A549 (cell line): ENCODE measurements at regions not wholly inside any gene's neighbourhood (a gene's known extent, or its start where the extent isn't known, plus 50 kb on each side); places are given as distances from the start of the nearest gene placed in this dataset.

ENCODE experiments used
- BHLHE40 ChIP-seq: IDR thresholded peaks from 2 replicates; pipeline ENCODE4 v1.6.1; 2012; ENCODE audit warnings: low read depth, low read length, inconsistent platforms
- MAFK ChIP-seq: fragments of 450-650 bp; IDR thresholded peaks from 2 replicates; pipeline ENCODE4 v1.6.1; 2014; ENCODE audit not compliant: partially characterized antibody
- POLR2A ChIP-seq: IDR thresholded peaks from 2 replicates; pipeline ENCODE4 v1.6.1; 2012; ENCODE audit warnings: mild to moderate bottlenecking, low read length
- TF ChIP-seq, protein P1 (sequence below): fragments of >200 bp; sonication (Bioruptor Twin); formaldehyde crosslinking; IDR thresholded peaks from 3 replicates; pipeline ENCODE4 v1.5.1; 2016
- TF ChIP-seq, protein P2 (sequence below): fragments of 150-350 bp; IDR thresholded peaks from 2 replicates; pipeline ENCODE4 v1.6.1; 2014; ENCODE audit warnings: low read depth, mild to moderate bottlenecking, low read length
- TF ChIP-seq, protein P3 (sequence below): IDR thresholded peaks from 2 replicates; pipeline ENCODE4 v1.6.1; 2012

DNA sequence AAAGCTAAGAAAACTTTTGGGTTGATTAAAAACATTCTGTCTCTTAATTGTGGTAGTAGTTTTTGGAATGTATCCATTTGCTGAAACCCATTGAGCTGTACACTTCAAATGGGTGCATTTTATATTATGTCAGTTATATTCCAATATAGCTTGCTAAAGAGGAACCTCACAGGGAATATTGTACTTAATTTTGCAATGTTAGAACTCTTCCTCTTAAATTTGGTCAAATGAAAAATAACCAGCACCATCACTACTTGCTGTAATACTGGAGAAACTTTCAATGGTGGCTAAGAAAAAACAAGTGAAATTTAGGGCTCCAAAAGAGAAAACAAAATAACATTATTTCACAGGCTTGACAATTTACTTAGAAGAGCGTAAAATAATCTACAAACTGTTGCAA lies 651.5 kb downstream of the MAFB start:
- TF ChIP-seq POLR2A (no peak), MAFK (no peak), BHLHE40 (no peak)
- TF ChIP-seq, protein P1, sequence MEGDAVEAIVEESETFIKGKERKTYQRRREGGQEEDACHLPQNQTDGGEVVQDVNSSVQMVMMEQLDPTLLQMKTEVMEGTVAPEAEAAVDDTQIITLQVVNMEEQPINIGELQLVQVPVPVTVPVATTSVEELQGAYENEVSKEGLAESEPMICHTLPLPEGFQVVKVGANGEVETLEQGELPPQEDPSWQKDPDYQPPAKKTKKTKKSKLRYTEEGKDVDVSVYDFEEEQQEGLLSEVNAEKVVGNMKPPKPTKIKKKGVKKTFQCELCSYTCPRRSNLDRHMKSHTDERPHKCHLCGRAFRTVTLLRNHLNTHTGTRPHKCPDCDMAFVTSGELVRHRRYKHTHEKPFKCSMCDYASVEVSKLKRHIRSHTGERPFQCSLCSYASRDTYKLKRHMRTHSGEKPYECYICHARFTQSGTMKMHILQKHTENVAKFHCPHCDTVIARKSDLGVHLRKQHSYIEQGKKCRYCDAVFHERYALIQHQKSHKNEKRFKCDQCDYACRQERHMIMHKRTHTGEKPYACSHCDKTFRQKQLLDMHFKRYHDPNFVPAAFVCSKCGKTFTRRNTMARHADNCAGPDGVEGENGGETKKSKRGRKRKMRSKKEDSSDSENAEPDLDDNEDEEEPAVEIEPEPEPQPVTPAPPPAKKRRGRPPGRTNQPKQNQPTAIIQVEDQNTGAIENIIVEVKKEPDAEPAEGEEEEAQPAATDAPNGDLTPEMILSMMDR: no peak
- TF ChIP-seq, protein P2, sequence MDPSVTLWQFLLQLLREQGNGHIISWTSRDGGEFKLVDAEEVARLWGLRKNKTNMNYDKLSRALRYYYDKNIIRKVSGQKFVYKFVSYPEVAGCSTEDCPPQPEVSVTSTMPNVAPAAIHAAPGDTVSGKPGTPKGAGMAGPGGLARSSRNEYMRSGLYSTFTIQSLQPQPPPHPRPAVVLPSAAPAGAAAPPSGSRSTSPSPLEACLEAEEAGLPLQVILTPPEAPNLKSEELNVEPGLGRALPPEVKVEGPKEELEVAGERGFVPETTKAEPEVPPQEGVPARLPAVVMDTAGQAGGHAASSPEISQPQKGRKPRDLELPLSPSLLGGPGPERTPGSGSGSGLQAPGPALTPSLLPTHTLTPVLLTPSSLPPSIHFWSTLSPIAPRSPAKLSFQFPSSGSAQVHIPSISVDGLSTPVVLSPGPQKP: no peak
- TF ChIP-seq, protein P3, sequence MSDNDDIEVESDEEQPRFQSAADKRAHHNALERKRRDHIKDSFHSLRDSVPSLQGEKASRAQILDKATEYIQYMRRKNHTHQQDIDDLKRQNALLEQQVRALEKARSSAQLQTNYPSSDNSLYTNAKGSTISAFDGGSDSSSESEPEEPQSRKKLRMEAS: no peak
